GM21825 (cell line): ENCODE measurements at regions not wholly inside any gene's neighbourhood (a gene's known extent, or its start where the extent isn't known, plus 50 kb on each side); places are given as distances from the start of the nearest gene placed in this dataset.
"Not testable (repeated sequence)": the region's sequence is repeated elsewhere in the genome, so short reads cannot be mapped to it uniquely, and the experiment has no call there.

ENCODE experiments used
- ATAC-seq: cut with Tn5 transposase; IDR thresholded peaks from one replicate; pipeline ENCODE4 v1.9.1; 2021; ENCODE audit warnings: mild to moderate bottlenecking, moderate library complexity; ENCODE audit not compliant: unreplicated experiment

GRCh38 chr13:23081901-23082300, 98.9 kb upstream of the SGCG start:
- ATAC-seq, result no peak

GRCh38 chr13:23086968-23087623, 93.7 kb upstream of the SGCG start:
- no peak for ATAC-seq

GRCh38 chr13:23087880-23088279, 92.9 kb upstream of the SGCG start:
- no peak for ATAC-seq

GRCh38 chr13:23098161-23098907, 82.4 kb upstream of the SGCG start:
- no peak for ATAC-seq

GRCh38 chr13:23105051-23105450, 75.7 kb upstream of the SGCG start:
- no peak for ATAC-seq

- ATAC-seq, result no peak
Measured at GRCh38 chr13:23107665-23108064, 73.1 kb upstream of the SGCG start.

- no peak for ATAC-seq
Measured at GRCh38 chr13:23119131-23119530, 61.6 kb upstream of the SGCG start.

GRCh38 chr13:23127540-23127939, 53.2 kb upstream of the SGCG start:
- ATAC-seq, result not testable (repeated sequence)

GRCh38 chr13:23129331-23129730, 51.4 kb upstream of the SGCG start:
- ATAC-seq, result no peak
